Activated CD4-positive, CD25-positive, alpha-beta regulatory T cell treated with anti-CD3 and anti-CD28 coated beads, Interleukin-2, amount 50 U/mL, for 16 hours (primary cell): ENCODE measurements at regions not wholly inside any gene's neighbourhood (a gene's known extent, or its start where the extent isn't known, plus 50 kb on each side); places are given as distances from the start of the nearest gene placed in this dataset.
"Not testable (repeated sequence)": the region's sequence is repeated elsewhere in the genome, so short reads cannot be mapped to it uniquely, and the experiment has no call there.

Source experiments
- DNase-seq: peaks from one replicate; pipeline ENCODE4 v3.0.0-alpha.2; 2020; ENCODE audit warnings: low read depth, low spot score

DNA sequence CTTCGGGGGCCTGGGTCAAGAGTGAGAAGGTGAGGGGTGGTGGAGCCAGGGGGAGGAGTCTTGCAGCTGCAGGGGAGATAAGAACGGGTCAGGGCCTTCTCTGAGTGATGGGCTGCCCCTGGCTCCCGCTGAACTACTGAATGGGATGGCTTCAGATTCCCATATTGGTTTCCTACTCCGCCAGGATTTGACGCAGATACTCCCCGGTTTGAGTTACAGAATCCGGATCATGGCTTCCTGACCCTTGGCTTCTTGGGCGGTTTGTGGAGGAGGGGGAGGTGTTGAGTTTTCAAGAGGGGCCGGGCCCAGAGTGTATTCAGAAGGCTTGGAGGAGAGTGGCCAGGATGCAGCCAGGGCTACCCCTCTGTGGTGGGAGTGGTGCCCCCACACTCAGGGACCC is 119.9 kb upstream of the ATP2B2 start:
- no peak for DNase-seq

DNA sequence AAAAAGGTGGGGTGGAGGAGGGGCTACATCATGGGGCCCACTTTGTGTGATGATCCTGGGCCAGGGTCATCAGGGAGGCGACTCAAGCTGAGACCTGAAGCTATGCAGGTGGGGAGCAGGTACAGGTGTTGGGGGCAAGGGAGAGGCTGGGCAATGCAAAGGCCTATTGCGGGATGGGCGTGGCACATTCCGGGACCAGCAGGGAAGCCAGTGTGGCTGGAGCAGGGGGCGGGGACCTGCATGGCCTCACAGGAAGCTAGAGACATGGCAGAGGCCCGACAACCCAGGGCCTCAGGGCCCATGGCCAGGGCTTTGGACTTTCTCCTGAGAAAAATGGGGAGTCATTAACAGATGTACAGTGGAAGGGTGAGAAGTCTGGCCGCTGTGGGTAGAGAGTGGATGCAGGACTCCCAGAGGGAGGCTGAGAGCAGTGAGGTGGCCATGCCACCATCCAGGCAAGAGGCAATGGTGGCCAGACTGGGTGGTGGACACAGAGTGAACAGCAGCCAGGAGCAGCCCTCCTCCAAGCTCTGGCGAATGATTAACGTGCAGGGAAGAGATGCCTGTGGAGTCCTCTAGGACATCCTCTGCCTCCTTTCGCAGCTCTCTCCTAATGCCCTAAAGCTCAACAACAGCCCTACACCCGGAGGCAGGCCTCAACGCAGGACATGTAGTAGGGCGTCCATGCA is 122.6 kb upstream of the ATP2B2 start:
- DNase-seq = no peak

DNA sequence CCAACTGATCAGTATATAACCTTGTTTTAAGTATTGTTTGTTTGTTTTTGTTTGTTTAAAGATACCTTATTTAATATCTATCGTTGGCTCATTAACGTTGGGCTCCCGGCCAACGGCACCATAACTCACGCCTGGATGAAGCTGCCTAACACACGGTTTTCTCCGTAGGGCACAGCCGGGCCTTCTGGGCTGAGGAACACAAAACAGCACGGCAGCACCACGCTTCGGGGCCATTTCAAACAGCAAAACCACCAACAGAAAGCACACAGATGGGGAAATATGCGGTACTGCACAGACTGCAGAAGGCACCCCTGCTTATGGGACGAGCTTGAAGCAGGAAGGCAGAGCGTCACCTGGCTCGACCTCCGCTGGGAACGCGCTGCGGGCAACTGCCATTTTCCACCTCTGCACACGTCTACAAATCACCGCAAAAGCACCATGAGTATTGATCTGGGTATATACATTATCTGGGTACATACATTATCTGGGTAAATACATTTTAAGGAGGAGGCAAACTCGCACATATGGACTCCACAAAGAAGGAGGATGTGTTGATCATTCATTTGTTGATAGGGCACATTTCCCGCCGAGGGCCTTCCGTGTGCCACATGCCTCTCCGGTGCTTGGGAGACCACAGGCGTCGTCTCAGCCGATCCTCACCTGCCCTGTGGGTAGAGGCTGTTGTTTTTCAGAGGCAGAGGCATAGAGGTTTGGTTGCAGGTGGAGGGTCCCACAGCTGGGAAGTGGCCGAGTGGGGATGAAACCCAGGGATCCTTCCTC is 123.7 kb upstream of the ATP2B2 start:
- no peak for DNase-seq

DNA sequence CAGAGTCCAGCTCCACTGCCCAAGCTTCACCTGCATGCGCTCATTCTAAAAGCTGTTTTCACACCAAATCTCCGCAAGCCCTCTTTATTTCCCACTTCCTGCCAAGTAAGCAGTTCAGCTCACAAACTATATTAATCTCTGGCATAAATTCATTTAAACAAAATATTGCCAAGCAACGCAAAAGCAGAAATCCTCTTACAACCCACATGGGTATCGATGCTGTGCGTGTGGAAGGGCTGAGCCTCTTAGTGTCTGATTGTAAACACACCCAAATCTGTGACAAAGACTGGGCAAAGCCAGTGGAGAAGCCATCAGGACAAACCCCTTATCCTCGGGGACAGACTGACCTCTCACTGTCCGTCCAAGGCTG is 124.3 kb upstream of the ATP2B2 start:
- DNase-seq = no peak

DNA sequence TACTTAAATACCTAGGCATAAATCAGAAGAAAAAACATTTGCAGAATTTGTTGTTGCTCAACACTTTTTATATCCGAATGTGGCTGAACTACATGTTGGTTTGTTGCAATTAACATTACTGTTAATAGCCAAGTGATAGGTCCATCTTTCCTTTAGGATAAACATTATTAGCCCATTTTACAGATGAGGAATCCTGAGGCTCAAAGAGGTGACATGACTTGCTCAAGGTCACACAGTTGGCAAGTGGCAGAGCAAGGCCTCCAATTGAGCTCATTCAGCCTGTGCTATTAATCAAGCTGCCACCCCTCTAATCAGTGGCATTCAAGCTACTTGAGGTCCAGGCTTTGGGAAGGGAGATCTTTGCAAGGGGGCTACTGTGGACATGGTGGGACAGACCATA is 125.8 kb upstream of the ATP2B2 start:
- DNase-seq = no peak

DNA sequence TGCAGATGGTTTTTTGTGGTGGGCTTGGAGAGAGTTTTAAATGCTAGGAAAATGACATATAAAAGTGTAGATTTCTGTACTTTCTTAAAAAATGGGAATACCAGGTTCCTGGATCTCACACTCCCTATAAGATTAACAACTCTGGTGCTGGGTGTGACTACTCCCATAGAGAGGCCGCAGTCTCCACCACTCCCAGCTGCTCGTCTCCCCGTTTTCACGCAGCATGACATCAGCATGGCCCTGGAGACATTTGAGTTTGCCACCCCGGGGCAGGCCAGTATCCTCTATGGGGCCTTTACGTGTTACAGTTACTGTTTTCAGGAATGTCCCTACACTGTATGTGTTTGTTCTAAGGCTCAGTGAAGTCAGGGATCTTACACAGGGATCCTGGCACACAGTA is 126.7 kb upstream of the ATP2B2 start:
- no peak for DNase-seq

DNA sequence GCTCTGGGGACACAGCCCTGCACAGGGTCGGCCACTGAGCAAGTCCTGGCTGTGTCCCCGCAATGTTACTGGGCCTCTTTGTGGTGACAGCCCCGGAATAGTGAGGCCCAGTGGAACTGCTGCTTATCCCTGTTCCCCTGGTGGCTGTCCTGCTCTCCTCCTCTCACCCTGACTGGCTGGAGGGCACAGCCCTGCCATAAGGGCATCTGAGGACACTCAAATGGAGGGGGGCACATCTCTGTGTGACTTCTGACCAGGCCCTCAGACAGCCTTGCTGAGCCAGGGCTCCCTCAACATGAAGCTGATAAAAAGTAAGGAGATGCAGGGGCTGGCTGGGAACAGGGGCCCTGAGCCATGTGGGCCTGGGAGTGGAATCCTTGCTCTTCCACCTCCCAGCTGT is 127.4 kb upstream of the ATP2B2 start:
- DNase-seq = no peak

DNA sequence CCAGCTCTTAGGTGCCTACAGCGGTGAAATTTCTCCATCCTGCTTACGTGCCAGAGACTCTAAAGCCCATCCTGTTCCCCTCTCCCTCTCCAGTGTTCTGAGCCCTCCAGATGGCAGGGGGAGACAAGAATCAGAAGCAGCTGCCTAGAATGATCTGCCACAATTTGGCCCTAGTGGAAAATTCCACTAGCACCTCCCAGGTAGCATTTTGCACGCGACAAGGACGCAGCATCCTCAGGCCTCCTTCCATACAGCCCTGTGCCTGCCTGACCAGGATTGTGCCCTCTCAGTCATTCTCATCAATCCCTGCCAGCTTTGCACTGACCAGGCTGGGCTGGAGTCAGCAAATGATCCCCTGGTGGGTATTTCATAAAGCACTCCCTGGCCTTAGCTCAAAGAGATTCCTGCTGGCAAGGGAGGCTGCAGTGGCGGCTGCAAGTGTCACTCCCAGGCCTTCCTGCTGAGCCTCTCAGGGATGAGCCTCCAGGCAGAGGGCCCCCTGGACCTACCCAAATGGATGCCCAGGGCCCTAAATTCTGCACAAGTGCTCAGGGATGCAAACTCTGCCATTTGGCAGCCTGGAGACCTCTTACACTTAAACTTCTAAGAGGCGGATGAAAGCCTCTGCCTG is 130.2 kb upstream of the ATP2B2 start:
- no peak for DNase-seq

DNA sequence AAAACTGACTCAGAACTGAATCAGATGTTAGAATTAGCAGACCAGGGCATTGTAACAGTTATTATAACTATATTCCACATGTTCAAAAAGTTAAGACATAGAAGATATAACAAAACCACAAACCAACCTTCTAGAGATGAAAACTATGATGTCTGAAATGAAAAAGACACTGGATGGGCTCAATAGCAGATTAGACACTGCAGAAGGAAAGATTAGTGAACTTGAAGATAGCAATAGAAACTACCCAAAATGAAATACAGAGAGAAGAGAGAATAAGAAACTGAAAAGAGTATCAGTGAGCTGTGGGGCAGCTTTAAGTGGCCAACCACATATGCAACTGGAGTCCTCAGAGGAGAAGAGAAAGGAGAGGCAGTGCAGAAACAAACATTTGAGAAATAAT is 132.0 kb upstream of the ATP2B2 start:
- no peak for DNase-seq

DNA sequence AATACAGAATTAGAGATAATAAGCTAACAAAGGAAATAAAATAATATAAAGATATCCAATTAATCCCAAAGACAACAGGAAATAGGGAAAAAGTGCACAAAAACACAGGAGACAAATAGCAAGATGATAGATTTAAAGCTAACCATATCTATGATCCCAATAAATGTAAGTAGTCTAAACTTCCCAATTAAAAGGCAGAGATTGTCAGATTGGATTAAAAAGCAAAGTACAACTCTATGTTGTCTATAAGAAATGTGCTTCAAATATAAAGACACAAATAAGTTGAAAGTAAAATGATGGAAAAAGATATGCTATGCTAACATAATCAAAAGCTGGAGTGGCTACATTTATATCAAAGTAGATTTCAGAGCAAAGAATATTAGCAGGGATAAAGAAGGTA is 133.1 kb upstream of the ATP2B2 start:
- DNase-seq = no peak

DNA sequence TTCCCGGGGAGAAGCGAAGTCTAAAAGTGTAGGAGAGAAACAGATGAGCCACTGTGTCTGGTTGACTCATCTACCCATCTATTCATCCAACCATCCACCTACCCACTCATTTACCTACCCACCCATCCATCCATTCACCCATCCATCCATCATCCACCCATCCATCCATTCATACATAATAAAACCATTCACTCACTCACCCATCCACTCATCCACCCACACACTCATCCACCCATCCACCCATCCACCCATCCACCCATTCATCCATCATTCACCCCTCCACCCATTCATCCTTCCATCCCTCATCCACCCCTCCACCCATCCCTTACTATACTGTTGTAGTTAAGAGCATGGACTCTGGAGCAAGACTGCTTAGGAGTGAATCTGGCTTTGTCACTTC is 136.4 kb upstream of the ATP2B2 start:
- no peak for DNase-seq

DNA sequence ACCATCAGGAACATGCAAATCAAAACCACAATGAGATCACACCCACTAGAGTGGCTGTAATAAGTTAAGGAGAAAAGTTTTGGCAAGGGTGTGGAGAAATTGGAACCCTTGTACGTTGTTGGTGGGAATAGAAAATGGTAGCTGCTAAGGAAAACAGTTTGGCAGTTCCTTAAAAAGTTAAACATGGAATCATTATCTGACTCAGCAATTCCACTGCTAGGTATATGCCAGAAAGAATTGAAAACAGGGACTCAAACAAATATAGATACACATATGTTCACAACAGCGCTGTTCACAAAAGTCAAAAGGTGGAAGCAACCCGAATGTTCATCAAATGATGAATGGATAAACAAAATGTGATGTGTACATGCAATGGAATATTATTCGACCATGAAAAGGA is 138.8 kb upstream of the ATP2B2 start:
- no peak for DNase-seq

DNA sequence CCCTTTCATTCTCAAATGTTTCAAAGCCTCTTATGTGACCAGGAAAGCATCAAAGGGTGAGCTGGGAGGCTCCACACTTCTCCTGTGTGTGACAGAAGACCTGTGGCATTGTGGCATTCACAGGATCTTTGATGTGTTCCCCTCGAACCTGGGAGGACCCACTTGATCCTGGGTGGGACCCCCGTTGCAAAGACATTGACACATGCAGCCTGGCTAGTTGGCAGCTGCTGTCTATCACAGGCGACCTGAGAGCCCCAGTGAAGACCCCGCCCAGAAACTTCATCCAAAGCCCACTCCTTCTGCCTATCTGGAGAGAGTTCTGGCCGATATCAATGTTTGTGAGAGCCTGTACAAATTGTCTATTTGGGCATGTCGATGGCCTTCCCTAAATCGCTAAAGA is 140.4 kb upstream of the ATP2B2 start:
- no peak for DNase-seq

DNA sequence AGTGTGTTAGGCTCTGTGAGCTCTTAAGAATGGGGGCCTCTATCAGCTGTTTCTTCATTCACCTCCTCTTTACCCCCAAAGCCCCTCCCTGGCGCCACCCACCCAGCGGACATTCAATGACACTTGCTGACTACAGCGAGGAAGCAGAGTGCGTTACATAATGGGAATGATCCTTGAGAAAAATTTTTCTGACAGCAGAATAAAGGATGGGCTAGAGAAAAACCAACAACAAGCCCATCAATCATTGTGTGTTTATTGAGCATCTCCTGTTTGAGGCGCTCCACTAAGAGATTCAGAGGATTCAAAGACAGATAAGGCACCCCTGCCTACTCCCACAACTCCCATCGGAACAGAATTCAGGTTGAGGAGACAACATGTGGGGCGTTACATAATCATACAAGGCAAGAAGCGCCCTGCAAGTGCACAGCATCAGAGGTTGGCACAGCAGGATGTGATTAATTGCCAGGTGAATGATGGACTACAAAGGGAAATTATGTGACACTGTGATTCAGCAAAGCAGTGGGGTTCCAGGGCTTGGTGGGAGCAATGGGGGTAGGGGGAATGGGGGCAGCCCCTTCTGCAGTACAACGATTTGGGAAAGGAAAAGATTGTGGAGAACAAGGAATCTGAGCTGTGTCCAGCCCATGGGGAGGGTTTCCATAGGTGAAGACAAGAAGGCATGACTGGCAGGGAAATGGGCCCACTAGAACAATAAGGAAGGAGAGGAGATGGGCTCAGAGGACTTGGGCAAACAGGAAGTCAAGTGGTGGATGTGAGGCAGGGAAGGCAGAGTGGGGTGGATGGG is 141.3 kb upstream of the ATP2B2 start:
- DNase-seq = no peak

DNA sequence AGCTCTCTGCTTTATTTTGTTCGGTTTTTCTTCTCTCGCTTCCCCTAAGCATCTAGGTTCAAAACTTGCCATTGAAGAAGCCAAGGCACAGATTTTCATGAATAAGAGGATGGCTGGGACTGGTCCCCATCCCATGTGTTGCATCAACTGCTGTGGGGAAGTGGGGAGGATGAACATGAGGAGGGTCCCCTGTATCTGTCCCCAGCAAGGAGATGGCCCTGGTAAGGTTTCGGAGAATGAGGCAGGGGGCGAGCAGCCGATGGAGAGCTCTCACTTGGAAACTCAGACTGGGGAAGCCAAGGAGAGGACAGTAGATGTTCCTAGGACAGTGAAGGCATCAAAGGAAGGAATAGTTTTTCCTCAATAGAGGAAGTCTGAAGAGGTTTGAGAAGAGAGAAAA is 142.0 kb upstream of the ATP2B2 start:
- no peak for DNase-seq

DNA sequence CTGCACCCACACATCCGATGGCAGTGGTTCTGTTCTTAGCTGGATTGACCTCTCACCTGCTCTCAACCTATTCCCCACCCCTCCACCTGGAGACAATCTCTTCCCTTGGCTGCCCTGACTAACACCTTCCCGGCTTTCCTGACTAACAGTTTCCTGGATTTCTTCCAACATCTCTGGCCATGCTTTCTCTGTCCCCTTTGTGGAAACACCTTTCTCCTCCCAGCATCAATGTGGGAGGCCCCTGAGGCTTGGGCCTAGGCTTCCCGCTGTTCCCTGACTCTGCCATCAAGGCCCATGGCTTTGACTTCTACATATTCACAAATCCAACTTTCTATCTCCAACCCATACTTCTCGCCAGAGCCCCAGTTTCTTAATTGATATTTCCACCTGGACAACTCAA is 142.8 kb upstream of the ATP2B2 start:
- no peak for DNase-seq

DNA sequence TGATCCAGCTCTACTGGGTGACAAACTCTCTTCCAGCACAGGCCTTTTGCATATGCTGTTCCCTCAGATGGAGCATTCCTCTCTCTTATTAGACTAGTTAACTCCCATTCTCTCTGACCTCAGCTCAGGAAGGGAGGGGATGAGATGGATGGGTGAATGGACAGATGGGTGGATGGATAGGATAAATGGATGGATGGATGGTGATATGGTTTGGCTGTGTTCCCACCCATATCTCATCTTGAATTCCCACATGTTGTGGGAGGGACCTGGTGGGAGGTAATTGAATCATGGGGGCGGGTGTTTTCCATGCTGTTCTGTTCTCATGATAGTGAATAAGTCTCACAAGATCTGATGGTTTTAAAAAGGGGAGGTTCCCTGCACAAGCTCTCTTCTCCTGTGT is 144.1 kb upstream of the ATP2B2 start:
- DNase-seq = not testable (repeated sequence)

DNA sequence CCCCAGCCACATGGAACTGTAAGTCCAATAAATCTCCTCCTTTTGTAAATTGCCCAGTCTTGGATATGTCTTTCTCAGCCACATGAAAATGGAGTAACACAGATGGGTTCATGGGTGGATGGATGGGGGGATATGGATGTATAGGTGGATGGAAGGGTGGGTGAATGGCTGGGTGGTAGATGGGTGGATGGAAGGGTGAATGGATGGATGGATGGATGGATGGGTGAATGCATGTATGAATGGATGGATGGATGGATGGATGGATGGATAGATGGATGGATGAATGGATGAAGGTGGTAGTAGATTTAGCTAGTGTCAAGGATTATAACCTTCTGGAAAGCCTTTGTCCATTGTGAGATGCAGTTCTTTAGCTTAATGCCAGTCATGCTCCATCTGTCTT is 146.1 kb upstream of the ATP2B2 start:
- no peak for DNase-seq

DNA sequence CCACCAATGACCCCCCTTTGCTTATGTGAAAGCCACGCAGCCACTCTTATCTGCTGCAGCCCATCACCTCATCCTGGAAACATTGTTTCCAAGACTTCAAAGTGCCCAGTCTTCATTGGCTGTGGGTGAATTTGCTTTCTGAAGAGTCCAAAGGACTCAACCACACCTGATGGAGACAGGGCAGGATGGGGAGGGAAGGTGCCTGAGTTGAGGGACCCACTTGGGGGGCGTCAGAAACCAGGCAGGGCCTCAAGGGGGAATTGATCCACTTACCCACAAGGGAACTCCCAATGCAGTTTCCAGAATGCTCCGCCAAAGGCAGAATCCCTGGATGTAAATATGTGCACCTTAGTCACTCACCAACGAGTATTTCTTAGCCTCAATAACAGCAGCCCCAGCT is 147.9 kb upstream of the ATP2B2 start:
- no peak for DNase-seq

DNA sequence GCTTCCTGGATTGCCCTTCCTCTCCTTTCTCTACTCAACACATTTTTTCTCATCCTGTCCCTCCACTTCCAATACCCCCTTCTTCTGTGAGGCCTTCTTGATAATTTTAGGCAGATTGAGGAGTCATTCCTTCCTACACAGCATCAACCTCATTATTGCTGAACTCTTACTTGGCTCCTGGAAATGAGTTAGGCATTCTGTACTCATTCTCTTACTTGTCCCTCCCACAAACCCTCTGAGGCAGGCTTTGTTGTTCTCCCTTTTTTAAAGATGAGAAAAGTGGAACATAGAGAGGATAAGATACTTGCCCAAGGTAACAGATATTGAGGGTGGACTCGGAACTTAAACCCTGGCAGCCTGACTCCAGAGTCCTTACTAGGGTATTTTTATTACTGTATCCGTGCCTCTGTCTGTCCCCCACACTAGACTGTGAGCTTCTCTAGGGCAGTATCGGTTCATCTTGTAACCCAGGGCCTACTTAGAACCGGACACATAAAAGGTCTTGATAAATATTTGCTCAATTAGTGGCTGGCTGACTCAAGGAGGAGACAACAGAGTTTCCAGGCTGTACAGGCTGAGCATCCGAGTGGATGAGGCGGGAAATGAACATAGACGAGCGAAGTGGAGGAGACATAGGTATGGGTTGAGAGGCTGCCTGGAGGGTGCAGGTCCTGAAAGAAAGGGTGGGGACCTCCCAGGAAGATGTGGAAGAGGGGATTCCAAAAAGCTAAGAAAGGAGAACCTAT is 148.7 kb upstream of the ATP2B2 start:
- no peak for DNase-seq

DNA sequence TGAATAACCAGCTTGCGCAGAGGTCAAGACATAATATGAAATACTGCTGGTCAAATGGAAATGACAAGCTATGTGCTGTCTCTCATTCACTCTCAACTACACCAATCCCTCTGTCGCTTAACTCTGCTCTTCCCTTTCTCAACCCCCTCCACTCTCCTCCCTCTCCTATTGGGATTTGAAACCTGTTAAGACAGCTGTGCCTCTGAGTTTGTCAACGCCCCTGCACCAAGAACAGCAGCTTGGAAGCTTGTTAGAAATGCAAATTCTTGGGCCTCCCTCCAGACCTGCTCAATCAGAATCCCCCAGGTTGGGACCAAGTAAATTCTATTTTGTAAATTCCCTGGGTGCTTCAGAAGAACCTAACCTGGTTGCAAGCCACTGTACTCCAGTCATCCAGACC is 149.7 kb upstream of the ATP2B2 start:
- DNase-seq = no peak

DNA sequence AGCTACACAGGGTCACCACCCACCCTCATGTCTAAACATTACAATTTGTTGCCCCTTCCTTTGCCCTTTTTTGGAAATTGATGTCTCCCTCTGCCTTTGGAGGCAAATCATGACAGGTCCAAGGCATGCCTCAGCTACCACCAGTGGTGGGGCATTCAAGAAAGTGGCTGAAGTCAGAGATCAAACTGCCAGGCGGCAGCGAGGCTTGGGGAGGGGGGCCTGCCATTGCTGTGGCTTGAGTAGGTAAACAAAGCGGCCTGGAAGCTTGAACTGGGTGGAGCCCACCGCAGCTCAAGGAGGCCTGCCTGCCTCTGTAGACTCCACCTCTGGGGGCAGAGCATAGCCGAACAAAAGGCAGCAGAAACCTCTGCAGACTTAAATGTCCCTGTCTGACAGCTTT is 152.0 kb upstream of the ATP2B2 start:
- DNase-seq = not testable (repeated sequence)
